GM12878 (cell line): ENCODE measurements at regions not wholly inside any gene's neighbourhood (a gene's known extent, or its start where the extent isn't known, plus 50 kb on each side); places are given as distances from the start of the nearest gene placed in this dataset.

ENCODE experiments used
- ATAC-seq: fragments of 200-7000 bp; cut with Tn5 transposase; 3 replicates; pipeline ENCODE4 v1.9.1; 2020; ENCODE audit warnings: mild to moderate bottlenecking, moderate library complexity
- BruUV-seq: library from RNA; stranded (reverse); fragments of 400-500 nt; replicated peaks from 2 replicates; lab custom pipeline; 2021; lab: Mats Ljungman, UMichigan
- CTCF ChIA-PET: fragments of 300-600 bp; sonication (Branson Sonifier 250); formaldehyde crosslinking; extraction: SDS; loops from one replicate; lab custom pipeline; 2021; ENCODE audit warnings: inconsistent platforms; lab: Yijun Ruan, JAX
- POLR2A ChIA-PET: fragments of 350-600 bp; formaldehyde crosslinking; extraction: SDS; loops from one replicate; lab custom pipeline; 2021; ENCODE audit warnings: inconsistent platforms; lab: Charles Lee
- RAD21 ChIA-PET: fragments of 300-600 bp; sonication (Branson Sonifier 250); formaldehyde crosslinking; loops from one replicate; lab custom pipeline; 2023; ENCODE audit warnings: antibody characterized with exemption; ENCODE audit not compliant: unreplicated experiment; lab: Charles Lee
- SMC1A ChIA-PET: fragments of 300-600 bp; sonication (Branson Sonifier 250); formaldehyde crosslinking; loops from one replicate; lab custom pipeline; 2023; ENCODE audit not compliant: unreplicated experiment, uncharacterized antibody; lab: Charles Lee
- DNase-seq: peaks from one replicate; pipeline ENCODE4 v3.0.0-alpha.2; 2011; ENCODE audit warnings: low read depth, low spot score
- FAIRE-seq: peaks from 3 replicates; lab custom pipeline; 2011; peaks lifted over from hg19 to GRCh38; lab: Jason Lieb, UNC
- H2AFZ ChIP-seq: 2 replicates; pipeline ENCODE4 v1.6.0; 2011; ENCODE audit warnings: low read depth, low read length, control low read depth; ENCODE audit not compliant: control insufficient read depth
- H3K27ac ChIP-seq: 2 replicates; pipeline ENCODE4 v1.5.1; 2011; ENCODE audit warnings: control low read depth; ENCODE audit not compliant: control insufficient read depth, insufficient read depth
- H3K27me3 ChIP-seq, 2 experiments: replicated peaks in 1 of 2; 2 replicates each; pipeline versions ENCODE4 v1.6.0 to v1.6.1; 2011; ENCODE audit warnings: low read length in 1 of 2; ENCODE audit not compliant: control insufficient read depth in 2 of 2, insufficient read depth in 2 of 2
- H3K36me3 ChIP-seq, 2 experiments: 2 replicates each; pipeline ENCODE4 v1.5.1; 2011; ENCODE audit warnings: low read length in 1 of 2; ENCODE audit not compliant: control insufficient read depth in 2 of 2, insufficient read depth in 2 of 2
- H3K4me1 ChIP-seq: 2 replicates; pipeline ENCODE4 v1.6.1; 2011; ENCODE audit warnings: mild to moderate bottlenecking, low read length, moderate library complexity, mixed read lengths; ENCODE audit not compliant: control insufficient read depth, insufficient read depth
- H3K4me2 ChIP-seq: 2 replicates; pipeline ENCODE4 v1.6.0; 2011; ENCODE audit warnings: control low read depth; ENCODE audit not compliant: control insufficient read depth, insufficient read depth
- H3K4me3 ChIP-seq: fragments of 200-600 bp; sonication (generic); 2 replicates; pipeline ENCODE4 v1.5.1; 2016
- H3K79me2 ChIP-seq: 2 replicates; pipeline ENCODE4 v1.6.0; 2011; ENCODE audit warnings: low read length; ENCODE audit not compliant: control insufficient read depth, insufficient read depth
- H3K9ac ChIP-seq: 2 replicates; pipeline ENCODE4 v1.8.0; 2011; ENCODE audit warnings: low read length, control low read depth, mixed read lengths; ENCODE audit not compliant: control insufficient read depth, insufficient read depth
- H3K9me3 ChIP-seq: replicated peaks from 3 replicates; pipeline ENCODE4 v1.5.1; 2011; ENCODE audit warnings: mild to moderate bottlenecking, low read length; ENCODE audit not compliant: control insufficient read depth, insufficient read depth
- H4K20me1 ChIP-seq: 2 replicates; pipeline ENCODE4 v1.6.0; 2011; ENCODE audit not compliant: control insufficient read depth, insufficient read depth
- ATF7 ChIP-seq: fragments of 450-650 bp; IDR thresholded peaks from 2 replicates; pipeline ENCODE4 v1.6.1; 2016; ENCODE audit warnings: low read depth, mild to moderate bottlenecking
- CEBPB ChIP-seq, 2 experiments: fragments of 150-350 bp in 1 of 2; IDR thresholded peaks; 2 replicates each; pipeline ENCODE4 v1.6.1; 2012 to 2014; ENCODE audit warnings: low read depth in 2 of 2, low read length in 2 of 2, borderline replicate concordance in 1 of 2, inconsistent platforms in 1 of 2
- FOXK2 ChIP-seq: fragments of 450-650 bp; IDR thresholded peaks from 2 replicates; pipeline ENCODE4 v1.6.1; 2017; ENCODE audit warnings: mild to moderate bottlenecking, moderate library complexity
- JUNB ChIP-seq: IDR thresholded peaks from 2 replicates; pipeline ENCODE4 v1.6.1; 2016; ENCODE audit warnings: antibody characterized with exemption, mild to moderate bottlenecking
- KLF5 ChIP-seq: fragments of 450-650 bp; IDR thresholded peaks from 2 replicates; pipeline ENCODE4 v1.6.1; 2014; ENCODE audit warnings: mild to moderate bottlenecking; ENCODE audit not compliant: partially characterized antibody
- MAX ChIP-seq: IDR thresholded peaks from 2 replicates; pipeline ENCODE4 v1.6.1; 2012; ENCODE audit warnings: low read depth, low read length, improper control_type of control experiment
- MXI1 ChIP-seq: fragments of 150-350 bp; IDR thresholded peaks from 2 replicates; pipeline ENCODE4 v1.6.1; 2011; ENCODE audit warnings: low read depth, mild to moderate bottlenecking, inconsistent platforms, low read length, improper control_type of control experiment
- POLR2AphosphoS5 ChIP-seq: IDR thresholded peaks from 2 replicates; pipeline ENCODE4 v1.6.1; 2011; ENCODE audit warnings: mild to moderate bottlenecking, low read length, inconsistent platforms
- STAT1 ChIP-seq: fragments of 450-650 bp; conservative IDR thresholded peaks from 2 replicates; pipeline ENCODE4 v1.6.1; 2014; ENCODE audit warnings: antibody characterized with exemption, mild to moderate bottlenecking
- TCF7 ChIP-seq: IDR thresholded peaks from 2 replicates; pipeline ENCODE4 v1.6.1; 2014; ENCODE audit warnings: antibody characterized with exemption, borderline replicate concordance
- USF1 ChIP-seq: IDR thresholded peaks from 2 replicates; pipeline ENCODE4 v1.6.1; 2011; ENCODE audit warnings: borderline replicate concordance, low read depth, mild to moderate bottlenecking, moderate library complexity, mixed read lengths, low read length; ENCODE audit not compliant: insufficient read depth; ENCODE audit errors: extremely low read length
- ZBTB4 ChIP-seq: fragments of 450-650 bp; formaldehyde crosslinking; IDR thresholded peaks from 2 replicates; pipeline ENCODE4 v1.4.0; 2022; ENCODE audit warnings: mild to moderate bottlenecking, moderate library complexity
- ZNF24 ChIP-seq: fragments of 450-650 bp; IDR thresholded peaks from 2 replicates; pipeline ENCODE4 v1.6.1; 2017; ENCODE audit warnings: antibody characterized with exemption, mild to moderate bottlenecking
- ZNF622 ChIP-seq: fragments of 450-650 bp; IDR thresholded peaks from 2 replicates; pipeline ENCODE4 v1.6.1; 2017; ENCODE audit warnings: mild to moderate bottlenecking, inconsistent platforms
- WGBS: methylation state at CpG from one replicate; pipeline ENCODE4 v1.1.6; 2016; ENCODE audit warnings: low lambda C conversion rate; ENCODE audit not compliant: insufficient replicate concordance, insufficient coverage; ENCODE audit errors: missing lambda C conversion rate; 5-methylcytosine and 5-hydroxymethylcytosine counted together
- in situ Hi-C: fragments of 300-500 bp; cut with MboI; formaldehyde crosslinking; loops from 9 replicates; pipeline ENCODE4 v1.14.3; 2018; ENCODE audit warnings: mixed read lengths
- intact Hi-C: fragments of 100-400 bp; cut with micrococcal nuclease; formaldehyde crosslinking; loops from one replicate; pipeline ENCODE4 v1.14.2; 2022; ENCODE audit not compliant: unreplicated experiment

GRCh38 chr3:193060748-193061546 is 143.3 kb upstream of the MB21D2 start:
- Histone ChIP-seq H3K27ac (no peak overlapping the region), H2AFZ (no peak overlapping the region), H3K4me2 (no peak overlapping the region), H3K79me2 (no peaks in the 10 kb centered on the region), H4K20me1 (no peaks in the 10 kb centered on the region), H3K9me3 (no peaks in the 10 kb centered on the region), H3K4me1 (no peaks in the 10 kb centered on the region), H3K9ac (no peak overlapping the region), H3K4me3 (no peak overlapping the region), H3K27me3 (no peaks in the 10 kb centered on the region; a peak in 1 of 4 replicates), H3K36me3 (no peaks in the 10 kb centered on the region)
- intact Hi-C loops: no loop called here
- FAIRE-seq (no peak), DNase-seq (no peak), ATAC-seq (no peak)
- POLR2A ChIA-PET: no interaction called here
- SMC1A ChIA-PET: no interaction called here
- in situ Hi-C loops: no loop called here
- no TSS peak for BruUV-seq
- 44% methylated on average over 9 of the region's 9 CpGs for WGBS
- CTCF ChIA-PET: no interaction called here
- RAD21 ChIA-PET: no interaction called here
- TF ChIP-seq USF1 (no peak), JUNB (no peak), ATF7 (no peak), ZNF622 (no peak), POLR2AphosphoS5 (no peak), STAT1 (no peak), TCF7 (no peak), FOXK2 (no peak), MXI1 (no peak), KLF5 (no peak), CEBPB (IDR thresholded peaks at IDR 0.05; ENCODE audit: borderline replicate concordance in 1 of 2, low read depth in 2 of 2, low read length in 2 of 2) (no peak), MAX (no peak), ZBTB4 (CRISPR knock-in tag) (no peak), ZNF24 (no peak)
